Hippocampal formation (tissue), 2 donors: ENCODE measurements at regions not wholly inside any gene's neighbourhood (a gene's known extent, or its start where the extent isn't known, plus 50 kb on each side); places are given as distances from the start of the nearest gene placed in this dataset.

Experiments used
- DNase-seq, 2 donors: peaks; one replicate each; lab custom pipeline; 2025; lab: John Stamatoyannopoulos, UW

GRCh38 chr4:106677213-106677612 is 308.6 kb upstream of the GIMD1 start:
- DNase-seq = no peak

GRCh38 chr4:106676173-106676921 is 307.8 kb upstream of the GIMD1 start:
- DNase-seq = no peak

DNA sequence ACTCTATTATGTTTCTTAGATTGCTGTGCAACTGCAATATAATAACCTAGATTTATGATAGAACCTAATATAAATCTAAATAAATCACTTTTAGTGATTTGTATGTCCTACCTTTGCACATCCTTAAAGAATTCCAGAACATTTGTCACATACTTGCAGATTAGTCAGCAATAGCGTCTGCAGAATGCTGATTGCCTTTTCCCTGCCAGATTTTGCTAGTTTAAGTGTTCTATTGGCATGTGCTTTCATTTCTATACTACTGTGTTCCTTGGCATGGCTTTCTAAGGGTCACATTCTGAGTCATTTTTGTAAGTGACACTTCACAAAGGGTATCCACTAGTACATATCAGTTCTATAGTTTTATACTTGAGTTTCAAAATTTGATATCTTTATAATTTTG is 303.1 kb upstream of the GIMD1 start:
- no peak for DNase-seq

DNA sequence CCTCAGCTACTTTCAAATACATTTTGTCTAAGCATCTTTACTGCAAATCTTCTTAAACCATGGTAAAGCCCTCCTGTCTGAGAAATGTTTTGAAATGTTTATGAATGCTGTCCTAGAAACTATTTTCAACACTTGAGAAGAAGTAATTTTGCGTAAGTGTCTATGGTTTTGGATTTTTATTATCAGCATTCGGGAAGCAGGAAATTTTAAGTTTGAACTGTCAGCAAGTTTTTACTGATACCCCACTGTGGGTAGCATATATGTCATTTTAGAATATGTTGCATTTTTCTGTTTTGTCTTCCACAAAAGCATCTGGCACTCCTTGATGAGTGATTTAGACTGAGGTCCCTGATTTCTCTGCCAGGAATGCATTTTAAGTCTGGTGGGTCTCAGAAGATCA is 302.4 kb upstream of the GIMD1 start:
- DNase-seq = no peak

GRCh38 chr4:106659371-106659770 is 290.8 kb upstream of the GIMD1 start:
- no peak for DNase-seq

DNA sequence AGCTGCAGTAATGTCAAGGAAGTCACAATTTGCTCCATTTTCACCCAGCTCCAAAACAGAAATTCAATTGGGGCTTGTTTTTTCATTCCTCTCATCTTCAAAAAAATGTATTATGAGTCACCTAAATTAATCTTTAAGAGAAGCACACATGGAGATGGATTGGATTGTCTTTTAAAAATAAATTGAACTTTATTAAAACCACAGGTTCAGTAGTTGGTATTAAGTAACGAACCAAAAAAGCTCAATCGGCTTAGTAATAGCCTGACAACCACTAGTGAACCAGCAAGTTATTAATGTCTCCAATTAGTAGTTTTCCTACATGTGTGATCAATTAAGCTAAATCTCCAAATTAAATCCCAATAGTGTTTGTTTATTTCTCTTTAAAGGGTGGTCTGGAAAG is 283.5 kb upstream of the GIMD1 start:
- no peak for DNase-seq

DNA sequence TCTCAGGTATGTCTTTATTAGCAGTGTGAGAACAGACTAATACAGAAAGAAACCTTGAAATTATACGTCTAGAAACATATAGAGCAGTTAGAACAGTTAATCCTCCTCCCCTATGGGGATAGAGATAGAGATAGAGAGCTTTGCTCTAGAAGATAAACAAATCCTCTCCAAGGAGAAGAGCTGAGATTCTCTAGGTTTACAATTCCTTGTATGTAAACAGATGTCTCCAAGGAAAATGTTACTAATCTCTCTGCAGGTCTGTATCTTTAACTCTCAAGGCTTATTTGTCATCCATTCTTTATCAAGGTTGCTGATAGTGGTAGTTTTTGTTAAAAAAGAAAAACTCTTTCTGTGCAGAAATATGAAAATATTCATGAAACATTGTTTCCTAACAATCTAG is 282.1 kb upstream of the GIMD1 start:
- DNase-seq = no peak

DNA sequence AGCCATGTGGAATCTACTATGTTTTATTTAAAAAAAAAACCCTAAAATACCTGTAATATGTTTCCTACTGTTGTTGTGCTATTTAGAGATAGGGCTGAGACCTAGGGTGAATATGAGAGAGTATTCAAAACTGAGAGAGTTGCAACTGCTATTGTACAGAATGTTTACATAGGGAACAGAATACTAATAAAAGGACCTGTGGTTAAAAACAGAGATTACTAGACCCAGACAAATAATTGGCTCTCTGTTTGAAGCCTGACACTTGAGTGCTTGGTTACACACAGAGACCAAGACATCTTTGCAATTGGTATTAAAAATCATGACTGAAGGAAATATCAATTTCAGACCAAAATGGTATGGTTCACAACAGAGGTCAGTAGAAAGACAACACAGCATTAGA is 278.9 kb upstream of the GIMD1 start:
- no peak for DNase-seq

DNA sequence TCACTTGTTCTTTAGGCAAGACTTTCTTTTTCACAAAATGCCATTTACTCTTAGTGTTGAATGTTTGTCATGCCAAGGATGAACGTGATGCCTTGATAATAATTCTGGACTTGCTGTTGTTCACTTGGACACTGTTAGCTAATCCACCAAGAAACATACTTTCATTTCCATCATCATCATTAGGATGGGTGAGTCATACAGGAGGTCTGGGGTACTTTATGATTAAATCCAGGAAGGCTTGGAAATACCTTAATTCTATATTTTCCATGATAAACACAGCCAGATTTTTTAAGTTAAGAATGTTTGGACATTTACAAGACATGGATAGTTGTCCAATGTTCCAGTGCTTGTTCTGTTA is 260.7 kb upstream of the GIMD1 start:
- DNase-seq = no peak

DNA sequence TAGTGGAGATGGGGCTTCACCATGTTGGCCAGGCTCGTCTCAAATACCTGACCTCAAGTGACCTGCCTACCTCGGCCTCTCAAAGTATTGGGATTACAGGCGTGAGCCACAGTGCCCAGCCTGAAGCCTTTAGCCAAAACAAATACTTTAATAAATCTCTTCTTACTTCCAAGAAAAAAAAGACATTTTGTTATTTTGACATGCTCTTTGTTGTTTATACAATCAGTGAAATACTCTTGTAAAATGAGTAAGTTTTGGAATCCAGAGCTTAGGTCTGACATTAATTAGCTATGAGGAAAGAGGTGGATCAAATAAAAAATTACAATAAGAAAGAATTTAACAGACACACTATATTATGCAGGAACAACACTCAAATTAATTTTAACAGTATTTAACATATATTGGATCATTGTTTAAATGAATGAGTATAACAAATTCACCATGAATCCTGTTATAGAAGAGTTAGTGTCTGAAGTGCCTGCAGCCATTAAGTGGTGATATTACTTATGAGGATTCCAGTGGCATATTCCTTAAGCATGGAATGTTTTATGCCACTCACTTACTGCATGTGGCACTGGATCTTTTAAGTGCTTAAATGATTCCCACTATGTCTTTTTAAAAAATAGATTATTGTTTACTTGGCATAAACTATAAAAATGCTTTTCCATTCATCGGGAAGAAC is 260.1 kb upstream of the GIMD1 start:
- DNase-seq = no peak

DNA sequence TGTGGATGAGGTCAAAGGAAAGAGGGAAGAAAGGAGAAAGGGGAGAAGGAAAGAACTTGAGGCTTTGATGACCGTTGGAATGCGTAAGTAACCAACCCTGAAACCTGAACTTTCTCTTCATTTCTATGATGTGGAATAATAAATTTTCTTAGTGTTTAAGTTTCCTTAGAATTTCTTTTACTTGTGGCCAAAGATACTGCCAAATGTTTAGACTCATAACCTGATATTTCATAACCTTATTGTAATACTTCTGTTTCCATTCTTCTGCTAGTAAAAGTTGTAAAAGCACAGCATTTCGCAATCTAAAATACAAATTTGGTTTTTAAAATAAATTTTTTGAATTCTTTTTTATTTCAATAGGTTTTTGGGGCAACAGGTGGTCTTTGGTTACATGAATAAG is 258.5 kb upstream of the GIMD1 start:
- DNase-seq = no peak

DNA sequence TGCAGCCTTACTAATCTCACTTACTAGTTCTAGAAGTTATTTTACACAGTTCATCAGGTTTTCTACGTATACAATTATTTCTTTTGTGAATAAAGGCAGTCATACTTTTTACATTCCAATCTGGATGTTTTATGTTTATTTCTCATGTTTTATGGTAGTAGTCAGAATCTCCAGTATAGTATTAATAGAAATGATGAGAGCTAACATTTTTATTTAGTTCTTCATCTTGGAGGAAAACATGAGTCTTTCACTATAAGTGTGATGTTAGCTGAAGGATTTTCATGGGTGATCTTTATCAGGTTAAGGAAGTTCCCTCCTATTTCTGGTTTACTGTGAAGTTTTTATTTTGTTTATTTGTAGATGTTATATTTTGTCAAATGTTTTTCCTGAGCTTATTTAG is 256.1 kb upstream of the GIMD1 start:
- DNase-seq = no peak

GRCh38 chr4:106618956-106619355 is 250.4 kb upstream of the GIMD1 start:
- DNase-seq = no peak

DNA sequence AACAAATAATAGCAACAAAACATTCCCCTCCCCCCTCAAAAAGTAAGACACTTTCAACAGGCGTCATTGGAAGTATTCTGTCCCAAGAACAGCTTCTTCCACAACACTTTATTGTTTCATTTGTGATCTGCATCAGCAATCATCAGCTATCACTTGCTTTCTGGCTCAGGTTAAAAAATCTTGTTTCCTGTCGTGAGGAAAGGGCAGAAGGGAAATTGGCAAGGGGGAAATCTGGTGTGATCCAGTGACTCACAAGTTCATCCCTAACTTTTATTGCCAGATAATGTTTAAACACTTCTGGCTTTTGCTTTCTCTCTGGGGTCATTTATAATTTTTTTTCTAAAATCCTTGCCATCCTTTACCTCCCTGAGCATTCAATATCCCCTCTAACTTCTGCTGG is 247.4 kb upstream of the GIMD1 start:
- no peak for DNase-seq

DNA sequence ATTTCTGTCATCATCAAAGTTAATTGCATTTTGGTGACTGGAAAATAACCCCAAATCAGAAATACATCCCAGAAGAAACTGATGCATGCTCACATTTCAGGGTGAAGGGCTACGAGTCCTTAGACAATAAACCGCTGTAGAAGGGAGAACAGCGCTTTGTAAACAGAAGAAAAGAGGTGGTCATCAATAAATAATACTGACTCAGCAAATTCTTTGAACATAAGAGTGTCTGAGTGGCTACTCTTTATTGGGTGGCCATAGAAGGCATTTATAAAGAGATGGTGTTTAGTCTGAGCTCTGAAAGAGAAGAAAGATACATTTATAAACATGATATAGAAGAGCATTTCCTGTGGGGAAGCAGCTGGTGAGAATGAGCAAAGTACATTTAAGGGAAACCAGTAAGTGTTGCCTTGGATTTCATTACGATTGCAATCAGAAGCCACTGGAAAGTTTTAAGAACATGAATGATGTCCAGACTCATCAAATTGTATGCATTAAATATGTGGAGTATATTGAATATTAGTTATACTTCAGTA is 246.9 kb upstream of the GIMD1 start:
- no peak for DNase-seq

DNA sequence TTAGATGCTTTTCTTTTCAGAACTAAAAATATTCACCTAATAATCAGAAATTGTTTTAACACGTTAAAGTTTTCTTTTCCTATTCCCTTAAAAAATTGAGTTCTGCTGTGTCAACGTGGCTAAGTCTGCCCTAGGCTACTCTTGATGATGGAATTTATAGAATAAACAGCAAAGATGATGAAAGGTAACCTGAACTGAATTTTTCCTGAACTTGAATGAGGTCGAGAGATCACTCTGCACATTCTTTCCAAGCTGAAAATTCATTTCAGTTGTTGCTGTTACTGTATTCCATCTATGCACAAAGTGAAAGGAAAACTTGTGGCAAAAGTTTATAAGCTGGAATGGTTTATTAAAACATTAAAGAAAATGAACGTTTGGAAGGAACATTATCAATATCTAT is 245.9 kb upstream of the GIMD1 start:
- DNase-seq = no peak

GRCh38 chr4:106609917-106610316 is 241.3 kb upstream of the GIMD1 start:
- DNase-seq = no peak

GRCh38 chr4:106607558-106607957 is 239.0 kb upstream of the GIMD1 start:
- no peak for DNase-seq

DNA sequence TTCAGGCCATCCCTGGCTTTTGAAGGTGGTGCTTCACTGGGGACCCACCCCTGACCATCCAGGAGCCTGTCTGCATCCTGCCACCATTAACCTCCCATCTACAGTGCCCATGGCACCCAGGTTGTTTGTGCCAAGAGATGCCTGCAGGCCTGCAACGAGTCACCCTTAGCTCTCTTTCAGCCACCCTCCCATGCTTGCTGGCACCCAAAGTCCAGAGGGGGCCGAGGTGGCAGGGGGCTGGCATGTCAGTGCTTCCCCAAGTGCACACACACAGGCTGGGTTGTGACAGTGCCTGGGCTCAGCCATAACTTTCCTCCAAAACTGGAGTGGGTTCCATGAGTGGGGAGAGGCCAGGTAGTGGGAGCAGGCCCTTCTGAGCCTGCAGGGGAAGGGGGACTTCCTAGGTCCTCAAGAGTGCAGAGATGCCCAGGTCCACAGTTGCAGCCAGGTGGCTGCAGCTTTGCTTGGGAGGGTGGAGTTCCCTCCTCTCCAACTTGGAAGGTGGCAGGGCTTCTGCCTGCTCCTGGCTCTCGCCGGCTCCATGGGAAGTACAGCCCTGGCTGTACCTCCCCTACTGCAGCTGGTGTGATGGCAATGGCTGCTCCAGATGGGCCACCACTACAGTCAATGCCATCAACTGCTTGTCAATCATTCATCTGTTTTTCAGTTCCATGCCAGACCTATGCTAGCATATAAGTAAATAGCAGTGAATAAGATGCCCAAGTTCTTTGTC is 235.9 kb upstream of the GIMD1 start:
- no peak for DNase-seq

DNA sequence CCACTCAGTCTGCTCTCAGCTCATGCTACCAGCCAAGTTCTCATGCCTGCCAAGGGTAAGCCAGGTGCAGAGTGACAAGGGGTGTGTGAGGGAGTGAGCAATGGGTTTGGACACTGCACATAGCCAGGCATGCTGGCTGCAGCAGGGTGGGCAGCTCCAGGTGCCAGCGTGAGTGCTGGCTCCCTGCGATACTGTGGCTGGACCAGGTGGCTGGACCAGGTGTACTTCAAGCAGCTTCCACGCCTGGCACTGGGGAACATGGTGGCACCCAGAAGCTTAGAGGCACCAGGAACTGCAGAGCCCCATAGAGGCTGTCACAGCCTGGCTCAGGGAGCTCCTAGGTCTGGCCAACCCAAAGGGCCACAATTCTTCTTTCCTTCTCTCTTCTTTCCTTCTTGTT is 234.9 kb upstream of the GIMD1 start:
- DNase-seq = no peak

- DNase-seq = no peak
These were observed 234.1 kb upstream of the GIMD1 start for GRCh38 chr4:106602711-106603110.

GRCh38 chr4:106601519-106601918 is 232.9 kb upstream of the GIMD1 start:
- DNase-seq = no peak

GRCh38 chr4:106595906-106596305 is 227.3 kb upstream of the GIMD1 start:
- no peak for DNase-seq
